HepG2 (cell line): ENCODE measurements at regions not wholly inside any gene's neighbourhood (a gene's known extent, or its start where the extent isn't known, plus 50 kb on each side); places are given as distances from the start of the nearest gene placed in this dataset.

Experiments used
- MATR3 ChIP-seq: sonication (generic); formaldehyde crosslinking; IDR thresholded peaks from 2 replicates; pipeline ENCODE4 v1.4.0; 2020; ENCODE audit warnings: missing genetic modification reagents

DNA sequence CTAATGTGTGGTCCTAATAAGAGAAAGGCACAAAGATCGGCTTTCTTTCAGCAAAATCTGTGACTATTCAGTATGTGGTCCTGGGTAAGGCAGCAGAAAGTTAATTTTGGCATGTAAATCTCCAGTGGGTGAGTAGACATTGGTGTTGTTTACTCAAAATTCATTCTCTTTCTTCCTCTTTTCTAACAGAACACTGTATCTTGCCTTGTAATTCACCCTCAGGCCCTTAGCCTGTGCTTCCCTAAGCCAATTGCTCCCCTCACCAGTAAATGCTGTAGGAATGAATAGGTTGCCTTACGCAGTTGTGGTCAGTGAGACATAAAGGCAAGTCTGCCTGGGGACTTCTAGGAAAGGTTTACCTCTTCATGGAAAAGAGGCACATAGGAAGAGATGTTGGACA lies 49.9 kb upstream of the PDE3B start (continued):
- no peak for TF ChIP-seq MATR3 (CRISPR knock-in tag)
